Mammary epithelial cell (primary cell): ENCODE measurements at regions not wholly inside any gene's neighbourhood (a gene's known extent, or its start where the extent isn't known, plus 50 kb on each side); places are given as distances from the start of the nearest gene placed in this dataset.

ENCODE experiments used
- CTCF ChIP-seq, 2 donors: IDR thresholded peaks in 1 of 2; conservative IDR thresholded peaks in 1 of 2; 2 replicates each; pipeline ENCODE4 v1.5.1; 2011 to 2012; ENCODE audit warnings: inconsistent platforms in 2 of 2, low read length in 2 of 2, mild to moderate bottlenecking in 2 of 2, control low read depth in 1 of 2, low read depth in 1 of 2; ENCODE audit not compliant: insufficient read depth in 1 of 2; ENCODE audit errors: extremely low read depth in 1 of 2
- EZH2 ChIP-seq: IDR thresholded peaks from 2 replicates; pipeline ENCODE4 v1.6.1; 2012; ENCODE audit warnings: low read length, inconsistent platforms, borderline replicate concordance

DNA sequence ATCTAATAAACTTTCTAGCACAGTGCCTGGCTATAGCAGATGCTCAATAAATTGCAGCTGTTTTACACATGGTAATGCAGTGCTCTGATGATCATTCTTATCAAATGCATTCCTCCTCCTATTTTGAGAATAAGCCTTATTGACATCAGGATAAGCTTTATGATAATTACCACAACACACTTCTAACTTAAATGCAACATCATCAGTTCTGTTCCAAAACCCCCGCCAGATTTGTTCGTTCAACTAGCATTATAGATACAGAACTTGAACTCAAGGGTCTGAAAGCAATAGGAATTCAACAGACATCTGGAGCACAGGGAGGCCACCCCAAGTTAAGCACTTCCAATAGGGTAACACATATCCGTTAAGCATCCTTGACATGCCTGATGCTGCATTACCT, 684.4 kb upstream of the LMCD1 start:
- TF ChIP-seq CTCF (conservative IDR thresholded peaks at IDR 0.05 in 1 of 2, IDR thresholded peaks at IDR 0.05 in 1 of 2; ENCODE audit: extremely low read depth in 1 of 2, insufficient read depth in 1 of 2, low read depth in 1 of 2, low read length in 2 of 2), result no peak
- no peak for TF ChIP-seq EZH2
